ENCODE measurements at regions not wholly inside any gene's neighbourhood (a gene's known extent, or its start where the extent isn't known, plus 50 kb on each side); places are given as distances from the start of the nearest gene placed in this dataset.

DNA sequence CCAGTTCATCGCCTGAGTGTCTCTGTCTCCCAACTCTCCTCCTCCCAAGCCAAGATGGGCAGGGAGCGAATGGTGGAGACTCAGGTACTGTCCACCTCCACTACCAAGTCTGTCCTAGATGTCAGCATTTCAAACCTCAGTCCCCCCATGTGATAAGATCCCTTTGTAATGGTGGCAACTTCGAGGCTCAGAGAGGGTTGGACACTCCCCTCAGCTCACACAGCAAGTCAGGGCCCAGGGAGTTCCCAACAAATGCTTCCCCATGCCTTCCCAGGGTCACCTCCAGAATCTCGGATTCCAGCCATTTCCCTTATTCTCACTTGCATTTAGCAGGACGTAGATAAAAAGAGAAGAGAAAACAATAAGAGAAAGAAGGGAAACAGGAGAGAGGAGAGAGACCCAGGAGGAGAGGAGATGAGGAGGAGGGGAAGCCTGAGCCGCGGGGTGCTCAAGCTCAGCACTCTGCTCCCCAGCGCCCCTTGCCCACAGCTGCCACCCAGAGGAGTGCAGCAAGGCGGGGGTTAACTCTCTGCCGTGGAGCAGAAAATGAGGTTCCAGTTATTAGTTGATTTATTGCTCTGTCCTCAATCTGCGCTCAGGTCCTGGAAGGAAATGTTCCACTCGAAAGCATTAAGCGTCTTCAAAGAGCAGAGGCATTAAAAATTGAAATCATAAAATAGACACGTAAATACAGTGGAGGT is 84.1 kb upstream of the LINGO1 start:
- Mint-ChIP-seq H3K27me3 (peaks cover 35 to 37% of the 10 kb centered on the region in 2 donors), H3K36me3 (no peaks in the 10 kb centered on the region), H3K4me3 (no peak overlapping the region), H3K4me1 (peaks cover 0 to 6% (median 0%) of the 10 kb centered on the region in 3 donors), H3K27ac (no peak overlapping the region), H3K9me3 (no peaks in the 10 kb centered on the region)
- ATAC-seq (replicated peaks in 1 of 4) = no peak
- Histone ChIP-seq H3K36me3 (ENCODE audit: control insufficient read depth in 2 of 2, extremely low read depth in 1 of 2, insufficient read depth in 1 of 2, low read length in 1 of 2) (no peaks in the 10 kb centered on the region), H3K27me3 (replicated peaks in 1 of 2; ENCODE audit: control insufficient read depth in 2 of 2, extremely low read depth in 1 of 2, insufficient read depth in 2 of 2, low read length in 1 of 2) (peaks cover 0 to 51% of the 10 kb centered on the region in 2 experiments), H3K4me3 (ENCODE audit: control insufficient read depth in 1 of 2, extremely low read depth in 1 of 2, low read length in 1 of 2) (no peak overlapping the region), H3K9me3 (no peaks in the 10 kb centered on the region), H3K27ac (ENCODE audit: low read length) (no peak overlapping the region), H3K4me1 (ENCODE audit: control insufficient read depth in 1 of 2, extremely low read depth in 1 of 2, insufficient read depth in 2 of 2, low read length in 2 of 2) (no peaks in the 10 kb centered on the region)
- WGBS (ENCODE audit: insufficient coverage) = 40% methylated on average over 5 of the region's 14 CpGs
- ChIA-PET CTCF (no interaction called here), POLR2A (no interaction called here)
- DNase-seq = no peak

DNA sequence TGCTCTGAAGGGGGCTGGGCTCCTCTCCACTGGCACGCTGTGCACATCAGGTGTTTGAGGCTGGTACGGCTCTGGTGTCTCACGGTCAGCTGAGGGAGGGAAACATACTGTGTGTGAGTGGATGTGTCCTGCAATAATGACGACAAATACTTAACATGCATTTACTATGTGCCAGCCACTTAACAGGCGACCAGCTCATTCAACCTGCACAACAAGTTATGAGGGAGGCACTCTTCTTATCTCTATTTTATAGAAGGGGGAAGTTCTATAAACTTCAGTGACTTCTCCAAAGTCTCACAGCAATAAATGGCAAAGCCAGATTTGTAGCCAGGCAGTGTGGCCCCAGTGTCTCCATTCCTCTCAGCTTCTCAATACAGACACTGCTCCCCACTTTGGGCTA is 83.1 kb upstream of the LINGO1 start:
- no peaks in the 10 kb centered on the region for H3K36me3 ChIP-seq (ENCODE audit: control insufficient read depth in 2 of 2, extremely low read depth in 1 of 2, insufficient read depth in 1 of 2, low read length in 1 of 2)
- Mint-ChIP-seq H3K4me1 (peaks cover 0 to 6% (median 0%) of the 10 kb centered on the region in 3 donors), H3K36me3 (no peaks in the 10 kb centered on the region), H3K4me3 (no peak overlapping the region), H3K27ac (no peak overlapping the region), H3K9me3 (no peaks in the 10 kb centered on the region), H3K27me3 (peaks cover 30 to 35% of the 10 kb centered on the region in 2 donors)
- H3K27me3 ChIP-seq (replicated peaks in 1 of 2; ENCODE audit: control insufficient read depth in 2 of 2, extremely low read depth in 1 of 2, insufficient read depth in 2 of 2, low read length in 1 of 2) = peaks cover 0 to 42% of the 10 kb centered on the region in 2 experiments
- H3K4me1 ChIP-seq (ENCODE audit: control insufficient read depth in 1 of 2, extremely low read depth in 1 of 2, insufficient read depth in 2 of 2, low read length in 2 of 2) = no peaks in the 10 kb centered on the region
- H3K27ac ChIP-seq (ENCODE audit: low read length) = no peak overlapping the region
- WGBS (ENCODE audit: insufficient coverage) = no CpG with 5 or more reads among the region's 5 CpGs
- ATAC-seq (replicated peaks in 1 of 4) (no peak), DNase-seq (no peak)
- H3K9me3 ChIP-seq = no peaks in the 10 kb centered on the region
- POLR2A ChIA-PET = interaction anchor here in 1 of 2 donors (0.6 kb wide), 1 partner anchor 48 kb away, joined by 3 read pairs; no protein-coding TSS in a partner anchor
- no peak overlapping the region for H3K4me3 ChIP-seq (ENCODE audit: control insufficient read depth in 1 of 2, extremely low read depth in 1 of 2, low read length in 1 of 2)
- CTCF ChIA-PET = no interaction called here

DNA sequence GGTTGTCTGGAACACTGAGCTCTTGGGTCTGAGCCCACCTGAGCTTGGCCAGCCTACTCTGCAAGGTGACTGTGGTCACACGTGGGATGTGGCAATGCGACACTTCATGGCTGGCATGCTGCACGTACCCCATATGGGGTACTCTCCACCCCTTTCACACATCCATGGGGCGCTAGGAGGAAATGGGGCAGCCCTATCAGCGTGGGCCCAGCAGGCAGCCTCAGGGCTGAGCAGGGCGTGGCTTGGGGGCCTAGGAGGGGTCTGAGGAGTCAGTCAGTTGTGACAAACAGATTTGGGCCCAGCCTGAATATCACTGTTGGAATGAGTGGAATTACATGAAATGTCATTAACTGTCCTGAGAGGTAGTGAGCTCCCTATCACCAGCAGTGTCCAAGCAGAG is 82.3 kb upstream of the LINGO1 start:
- DNase-seq (no peak), ATAC-seq (replicated peaks in 1 of 4) (no peak)
- 22% methylated on average over 2 of the region's 6 CpGs for WGBS (ENCODE audit: insufficient coverage)
- Mint-ChIP-seq H3K36me3 (no peaks in the 10 kb centered on the region), H3K4me1 (peaks cover 0 to 6% (median 0%) of the 10 kb centered on the region in 3 donors), H3K4me3 (no peak overlapping the region), H3K27ac (no peak overlapping the region), H3K9me3 (no peaks in the 10 kb centered on the region), H3K27me3 (peaks cover 28 to 35% of the 10 kb centered on the region in 2 donors)
- ChIA-PET CTCF (no interaction called here), POLR2A (no interaction called here)
- no peaks in the 10 kb centered on the region for H3K36me3 ChIP-seq (ENCODE audit: control insufficient read depth in 2 of 2, extremely low read depth in 1 of 2, insufficient read depth in 1 of 2, low read length in 1 of 2)
- no peaks in the 10 kb centered on the region for H3K4me1 ChIP-seq (ENCODE audit: control insufficient read depth in 1 of 2, extremely low read depth in 1 of 2, insufficient read depth in 2 of 2, low read length in 2 of 2)
- no peaks in the 10 kb centered on the region for H3K9me3 ChIP-seq
- no peak overlapping the region for H3K4me3 ChIP-seq (ENCODE audit: control insufficient read depth in 1 of 2, extremely low read depth in 1 of 2, low read length in 1 of 2)
- peaks cover 0 to 39% of the 10 kb centered on the region in 2 experiments for H3K27me3 ChIP-seq (replicated peaks in 1 of 2; ENCODE audit: control insufficient read depth in 2 of 2, extremely low read depth in 1 of 2, insufficient read depth in 2 of 2, low read length in 1 of 2)
- H3K27ac ChIP-seq (ENCODE audit: low read length) = no peak overlapping the region

DNA sequence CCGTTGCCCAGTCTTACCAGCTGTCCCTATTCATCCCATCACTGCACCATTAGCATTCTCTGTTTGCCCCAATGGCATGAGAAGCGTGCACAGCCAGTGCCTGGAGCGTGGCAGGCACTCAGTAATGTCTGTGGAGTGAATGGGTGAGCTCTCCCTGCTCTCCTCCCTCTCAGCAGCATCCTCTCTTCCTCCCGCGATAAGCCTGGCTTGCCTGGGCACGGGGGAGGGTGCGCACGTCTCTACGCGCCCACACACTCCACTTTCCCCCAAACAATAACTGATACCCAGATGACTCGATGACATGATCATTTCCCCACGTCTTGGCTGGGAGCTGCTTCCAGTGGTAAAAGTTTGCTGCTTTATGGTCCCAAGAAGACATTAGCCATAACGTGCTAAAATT is 81.8 kb upstream of the LINGO1 start:
- H3K9me3 ChIP-seq = no peaks in the 10 kb centered on the region
- Mint-ChIP-seq H3K9me3 (no peaks in the 10 kb centered on the region), H3K27ac (no peak overlapping the region), H3K4me1 (peaks cover 0 to 6% (median 0%) of the 10 kb centered on the region in 3 donors), H3K36me3 (no peaks in the 10 kb centered on the region), H3K4me3 (no peak overlapping the region), H3K27me3 (peaks cover 28 to 32% of the 10 kb centered on the region in 2 donors)
- ATAC-seq (replicated peaks in 1 of 4) (no peak), DNase-seq (no peak)
- no peaks in the 10 kb centered on the region for H3K36me3 ChIP-seq (ENCODE audit: control insufficient read depth in 2 of 2, extremely low read depth in 1 of 2, insufficient read depth in 1 of 2, low read length in 1 of 2)
- ChIA-PET POLR2A (no interaction called here), CTCF (no interaction called here)
- no peak overlapping the region for H3K27ac ChIP-seq (ENCODE audit: low read length)
- 67% methylated on average over 2 of the region's 13 CpGs for WGBS (ENCODE audit: insufficient coverage)
- no peaks in the 10 kb centered on the region for H3K4me1 ChIP-seq (ENCODE audit: control insufficient read depth in 1 of 2, extremely low read depth in 1 of 2, insufficient read depth in 2 of 2, low read length in 2 of 2)
- no peak overlapping the region for H3K4me3 ChIP-seq (ENCODE audit: control insufficient read depth in 1 of 2, extremely low read depth in 1 of 2, low read length in 1 of 2)
- H3K27me3 ChIP-seq (replicated peaks in 1 of 2; ENCODE audit: control insufficient read depth in 2 of 2, extremely low read depth in 1 of 2, insufficient read depth in 2 of 2, low read length in 1 of 2) = peaks cover 0 to 37% of the 10 kb centered on the region in 2 experiments

DNA sequence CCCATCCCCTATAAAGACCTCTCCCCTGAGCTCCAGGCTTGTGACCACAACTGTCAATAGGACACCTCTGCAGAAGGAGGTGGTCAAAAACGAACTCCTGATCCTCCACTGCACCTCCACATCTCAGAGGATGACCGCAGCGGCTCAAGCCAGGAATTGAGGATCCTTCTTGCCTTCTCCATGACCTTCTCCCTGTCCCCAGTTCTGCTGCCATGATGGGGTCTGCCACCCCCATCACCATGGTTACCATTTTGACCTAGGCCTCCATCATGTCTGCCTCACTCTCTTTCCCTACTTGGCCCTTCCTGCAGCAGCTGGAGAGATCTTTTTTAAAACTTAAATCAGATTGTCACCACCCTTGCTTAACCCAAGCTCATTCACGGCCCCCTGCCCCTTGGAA is 81.3 kb upstream of the LINGO1 start:
- H3K9me3 Mint-ChIP-seq = no peaks in the 10 kb centered on the region
- H3K4me1 Mint-ChIP-seq = peaks cover 0 to 6% (median 0%) of the 10 kb centered on the region in 3 donors
- H3K27me3 ChIP-seq (replicated peaks in 1 of 2; ENCODE audit: control insufficient read depth in 2 of 2, extremely low read depth in 1 of 2, insufficient read depth in 2 of 2, low read length in 1 of 2) = peaks cover 0 to 39% of the 10 kb centered on the region in 2 experiments
- H3K4me3 Mint-ChIP-seq = no peak overlapping the region
- WGBS (ENCODE audit: insufficient coverage) = 53% methylated on average over 4 of the region's 4 CpGs
- no peaks in the 10 kb centered on the region for H3K4me1 ChIP-seq (ENCODE audit: control insufficient read depth in 1 of 2, extremely low read depth in 1 of 2, insufficient read depth in 2 of 2, low read length in 2 of 2)
- ChIA-PET CTCF (no interaction called here), POLR2A (no interaction called here)
- H3K36me3 ChIP-seq (ENCODE audit: control insufficient read depth in 2 of 2, extremely low read depth in 1 of 2, insufficient read depth in 1 of 2, low read length in 1 of 2) = no peaks in the 10 kb centered on the region
- no peak overlapping the region for H3K27ac ChIP-seq (ENCODE audit: low read length)
- H3K27me3 Mint-ChIP-seq = peaks cover 28 to 31% of the 10 kb centered on the region in 2 donors
- H3K9me3 ChIP-seq = no peaks in the 10 kb centered on the region
- H3K36me3 Mint-ChIP-seq = no peaks in the 10 kb centered on the region
- DNase-seq = no peak
- no peak overlapping the region for H3K4me3 ChIP-seq (ENCODE audit: control insufficient read depth in 1 of 2, extremely low read depth in 1 of 2, low read length in 1 of 2)
- no peak overlapping the region for H3K27ac Mint-ChIP-seq
- ATAC-seq (replicated peaks in 1 of 4) = no peak

GRCh38 chr15:77713281-77713680 is 80.6 kb upstream of the LINGO1 start:
- Histone ChIP-seq H3K4me3 (ENCODE audit: control insufficient read depth in 1 of 2, extremely low read depth in 1 of 2, low read length in 1 of 2) (no peak overlapping the region), H3K36me3 (ENCODE audit: control insufficient read depth in 2 of 2, extremely low read depth in 1 of 2, insufficient read depth in 1 of 2, low read length in 1 of 2) (no peaks in the 10 kb centered on the region), H3K27me3 (replicated peaks in 1 of 2; ENCODE audit: control insufficient read depth in 2 of 2, extremely low read depth in 1 of 2, insufficient read depth in 2 of 2, low read length in 1 of 2) (peaks cover 0 to 35% of the 10 kb centered on the region in 2 experiments), H3K4me1 (ENCODE audit: control insufficient read depth in 1 of 2, extremely low read depth in 1 of 2, insufficient read depth in 2 of 2, low read length in 2 of 2) (no peaks in the 10 kb centered on the region), H3K9me3 (no peaks in the 10 kb centered on the region), H3K27ac (ENCODE audit: low read length) (no peak overlapping the region)
- CTCF ChIA-PET = no interaction called here
- POLR2A ChIA-PET = no interaction called here
- DNase-seq (no peak), ATAC-seq (replicated peaks in 1 of 4) (no peak)
- no CpG with 5 or more reads among the region's 10 CpGs for WGBS (ENCODE audit: insufficient coverage)
- Mint-ChIP-seq H3K27me3 (peaks cover 28 to 31% of the 10 kb centered on the region in 2 donors), H3K4me1 (peaks cover 0 to 6% (median 0%) of the 10 kb centered on the region in 3 donors), H3K27ac (no peak overlapping the region), H3K9me3 (no peaks in the 10 kb centered on the region), H3K36me3 (no peaks in the 10 kb centered on the region), H3K4me3 (no peak overlapping the region)

Measured in T-cell (primary cell).